ENCODE measurements at regions not wholly inside any gene's neighbourhood (a gene's known extent, or its start where the extent isn't known, plus 50 kb on each side); places are given as distances from the start of the nearest gene placed in this dataset.

DNA sequence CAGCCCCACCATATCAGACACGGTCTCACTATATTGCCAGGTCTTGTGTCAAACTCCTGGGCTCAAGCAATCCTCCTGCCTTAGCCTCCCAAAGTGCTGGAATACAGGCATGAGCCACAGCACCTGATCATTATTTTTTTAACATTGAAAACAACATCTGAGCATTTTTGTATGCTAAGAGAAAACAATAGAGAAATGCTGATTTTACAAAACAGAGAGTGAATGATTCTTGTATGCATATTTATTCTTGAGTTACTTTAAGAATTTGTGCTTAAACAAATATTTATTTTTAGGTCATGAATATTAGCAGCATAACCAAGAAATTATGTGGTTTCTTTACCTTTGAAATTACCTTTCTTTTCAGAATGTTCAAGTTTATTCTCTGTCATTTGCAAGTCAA is 81.8 kb upstream of the KITLG start:
- TF ChIP-seq POLR2A (IDR thresholded peaks at IDR 0.05; ENCODE audit: low read length) (no peak), RFX5 (IDR thresholded peaks at IDR 0.05) (no peak), REST (IDR thresholded peaks at IDR 0.05) (no peak), USF2 (IDR thresholded peaks at IDR 0.05) (no peak), RNF2 (IDR thresholded peaks at IDR 0.05; ENCODE audit: borderline replicate concordance, low read depth) (no peak), BHLHE40 (IDR thresholded peaks at IDR 0.05; ENCODE audit: low read depth, low read length) (no peak), EP300 (IDR thresholded peaks at IDR 0.05) (no peak), CEBPB (IDR thresholded peaks at IDR 0.05) (no peak), CHD2 (IDR thresholded peaks at IDR 0.05; ENCODE audit: low read length, partially characterized antibody) (no peak), MAX (IDR thresholded peaks at IDR 0.05) (no peak)
- TF ChIP-seq, protein P1, sequence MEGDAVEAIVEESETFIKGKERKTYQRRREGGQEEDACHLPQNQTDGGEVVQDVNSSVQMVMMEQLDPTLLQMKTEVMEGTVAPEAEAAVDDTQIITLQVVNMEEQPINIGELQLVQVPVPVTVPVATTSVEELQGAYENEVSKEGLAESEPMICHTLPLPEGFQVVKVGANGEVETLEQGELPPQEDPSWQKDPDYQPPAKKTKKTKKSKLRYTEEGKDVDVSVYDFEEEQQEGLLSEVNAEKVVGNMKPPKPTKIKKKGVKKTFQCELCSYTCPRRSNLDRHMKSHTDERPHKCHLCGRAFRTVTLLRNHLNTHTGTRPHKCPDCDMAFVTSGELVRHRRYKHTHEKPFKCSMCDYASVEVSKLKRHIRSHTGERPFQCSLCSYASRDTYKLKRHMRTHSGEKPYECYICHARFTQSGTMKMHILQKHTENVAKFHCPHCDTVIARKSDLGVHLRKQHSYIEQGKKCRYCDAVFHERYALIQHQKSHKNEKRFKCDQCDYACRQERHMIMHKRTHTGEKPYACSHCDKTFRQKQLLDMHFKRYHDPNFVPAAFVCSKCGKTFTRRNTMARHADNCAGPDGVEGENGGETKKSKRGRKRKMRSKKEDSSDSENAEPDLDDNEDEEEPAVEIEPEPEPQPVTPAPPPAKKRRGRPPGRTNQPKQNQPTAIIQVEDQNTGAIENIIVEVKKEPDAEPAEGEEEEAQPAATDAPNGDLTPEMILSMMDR (IDR thresholded peaks at IDR 0.05) = no peak
